H1 (cell line): ENCODE measurements at regions not wholly inside any gene's neighbourhood (a gene's known extent, or its start where the extent isn't known, plus 50 kb on each side); places are given as distances from the start of the nearest gene placed in this dataset.

Source experiments
- SUZ12 ChIP-seq: fragments of 200-600 bp; sonication (generic); IDR thresholded peaks from 2 replicates; pipeline ENCODE4 v1.6.1; 2012; ENCODE audit warnings: mild to moderate bottlenecking, inconsistent platforms, low read length, moderate library complexity, mixed read lengths
- TF ChIP-seq, protein P1 (sequence below): IDR thresholded peaks from 2 replicates; pipeline ENCODE4 v1.6.1; 2012; ENCODE audit warnings: inconsistent platforms

DNA sequence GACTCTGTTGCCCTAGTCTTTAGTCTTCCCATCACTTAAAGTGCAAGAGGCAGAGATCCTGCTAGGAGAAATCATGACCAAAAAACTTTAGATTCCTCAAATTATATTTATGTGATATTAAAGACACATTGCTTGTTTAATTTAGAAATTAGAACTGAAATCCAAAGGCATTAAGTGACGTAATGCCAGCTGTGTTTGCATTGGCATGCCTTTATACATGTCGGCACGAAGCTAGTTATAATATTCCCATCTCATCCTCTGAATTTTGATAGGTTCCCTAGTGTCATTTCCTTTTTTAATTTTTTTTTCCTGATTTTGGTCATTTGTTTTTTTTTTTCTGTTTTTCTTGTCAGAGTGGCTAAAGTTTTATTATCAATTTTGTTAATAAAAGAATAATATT, 203.5 kb upstream of the ZBTB20 start (continued):
- TF ChIP-seq, protein P1, sequence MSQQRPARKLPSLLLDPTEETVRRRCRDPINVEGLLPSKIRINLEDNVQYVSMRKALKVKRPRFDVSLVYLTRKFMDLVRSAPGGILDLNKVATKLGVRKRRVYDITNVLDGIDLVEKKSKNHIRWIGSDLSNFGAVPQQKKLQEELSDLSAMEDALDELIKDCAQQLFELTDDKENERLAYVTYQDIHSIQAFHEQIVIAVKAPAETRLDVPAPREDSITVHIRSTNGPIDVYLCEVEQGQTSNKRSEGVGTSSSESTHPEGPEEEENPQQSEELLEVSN = no peak
- no peak for TF ChIP-seq SUZ12
